ENCODE measurements at regions not wholly inside any gene's neighbourhood (a gene's known extent, or its start where the extent isn't known, plus 50 kb on each side); places are given as distances from the start of the nearest gene placed in this dataset.

DNA sequence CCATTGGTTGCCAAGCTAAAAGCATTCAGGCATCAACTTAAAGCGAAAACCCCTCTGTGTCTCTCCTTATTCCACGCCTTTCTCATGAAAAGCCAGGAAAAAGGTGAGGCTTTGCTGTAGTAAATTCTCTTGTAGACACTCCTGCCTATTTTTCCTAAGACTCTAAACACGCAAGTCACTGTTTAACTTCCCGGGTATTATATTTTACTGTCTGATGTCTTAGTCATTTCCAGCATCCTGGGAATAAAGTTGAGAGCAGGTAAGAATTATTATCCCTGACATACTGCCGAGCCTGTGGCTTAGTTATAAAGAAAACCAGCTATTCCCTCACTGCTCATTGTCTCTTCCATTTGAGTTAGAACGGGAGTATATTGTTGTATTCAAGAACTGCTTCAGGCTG is 112.4 kb upstream of the GATA6 start:
- Histone ChIP-seq H4K20me1 (ENCODE audit: control insufficient read depth, insufficient read depth) (no peaks in the 10 kb centered on the region), H3K4me2 (ENCODE audit: control insufficient read depth, insufficient read depth) (no peak overlapping the region), H3K27ac (ENCODE audit: control insufficient read depth, insufficient read depth) (no peak overlapping the region), H2AFZ (ENCODE audit: control insufficient read depth, low read depth, low read length) (no peak overlapping the region), H3K4me1 (ENCODE audit: control insufficient read depth, insufficient read depth, low read length) (no peaks in the 10 kb centered on the region), H3K79me2 (ENCODE audit: control insufficient read depth, insufficient read depth, low read length) (no peaks in the 10 kb centered on the region), H3K27me3 (replicated peaks in 1 of 2; ENCODE audit: control insufficient read depth in 2 of 2, insufficient read depth in 2 of 2, low read length in 1 of 2) (no peaks in the 10 kb centered on the region; a peak in 1 of 4 replicates), H3K36me3 (ENCODE audit: control insufficient read depth in 2 of 2, insufficient read depth in 2 of 2, low read length in 1 of 2) (no peaks in the 10 kb centered on the region), H3K9me3 (replicated peaks; ENCODE audit: control insufficient read depth, insufficient read depth, low read length) (no peaks in the 10 kb centered on the region), H3K4me3 (no peak overlapping the region), H3K9ac (ENCODE audit: control insufficient read depth, insufficient read depth, low read length) (no peak overlapping the region)
- no peak for FAIRE-seq
- BruUV-seq (replicated peaks), result no TSS peak
- WGBS (ENCODE audit: insufficient coverage, insufficient replicate concordance, low lambda C conversion rate, missing lambda C conversion rate), result 28% methylated on average over 6 of the region's 6 CpGs
- no peak for ATAC-seq
- intact Hi-C loops (cut with micrococcal nuclease; ENCODE audit: unreplicated experiment) (no loop called here), in situ Hi-C loops (cut with MboI) (no loop called here)
- TF ChIP-seq NRF1 (conservative IDR thresholded peaks at IDR 0.05; ENCODE audit: low read depth, low read length) (no peak), SUZ12 (IDR thresholded peaks at IDR 0.05; ENCODE audit: unreplicated experiment) (no peak), SMAD1 (IDR thresholded peaks at IDR 0.05; ENCODE audit: low read depth, partially characterized antibody) (no peak), SREBF1 (IDR thresholded peaks at IDR 0.05; ENCODE audit: low read length) (no peak), CBX3 (IDR thresholded peaks at IDR 0.05; ENCODE audit: borderline replicate concordance, low read depth) (no peak), BCL11A (IDR thresholded peaks at IDR 0.05; ENCODE audit: low read depth, low read length) (no peak), MTA3 (IDR thresholded peaks at IDR 0.05; ENCODE audit: borderline replicate concordance, low read length) (no peak)
- TF ChIP-seq, protein P1, sequence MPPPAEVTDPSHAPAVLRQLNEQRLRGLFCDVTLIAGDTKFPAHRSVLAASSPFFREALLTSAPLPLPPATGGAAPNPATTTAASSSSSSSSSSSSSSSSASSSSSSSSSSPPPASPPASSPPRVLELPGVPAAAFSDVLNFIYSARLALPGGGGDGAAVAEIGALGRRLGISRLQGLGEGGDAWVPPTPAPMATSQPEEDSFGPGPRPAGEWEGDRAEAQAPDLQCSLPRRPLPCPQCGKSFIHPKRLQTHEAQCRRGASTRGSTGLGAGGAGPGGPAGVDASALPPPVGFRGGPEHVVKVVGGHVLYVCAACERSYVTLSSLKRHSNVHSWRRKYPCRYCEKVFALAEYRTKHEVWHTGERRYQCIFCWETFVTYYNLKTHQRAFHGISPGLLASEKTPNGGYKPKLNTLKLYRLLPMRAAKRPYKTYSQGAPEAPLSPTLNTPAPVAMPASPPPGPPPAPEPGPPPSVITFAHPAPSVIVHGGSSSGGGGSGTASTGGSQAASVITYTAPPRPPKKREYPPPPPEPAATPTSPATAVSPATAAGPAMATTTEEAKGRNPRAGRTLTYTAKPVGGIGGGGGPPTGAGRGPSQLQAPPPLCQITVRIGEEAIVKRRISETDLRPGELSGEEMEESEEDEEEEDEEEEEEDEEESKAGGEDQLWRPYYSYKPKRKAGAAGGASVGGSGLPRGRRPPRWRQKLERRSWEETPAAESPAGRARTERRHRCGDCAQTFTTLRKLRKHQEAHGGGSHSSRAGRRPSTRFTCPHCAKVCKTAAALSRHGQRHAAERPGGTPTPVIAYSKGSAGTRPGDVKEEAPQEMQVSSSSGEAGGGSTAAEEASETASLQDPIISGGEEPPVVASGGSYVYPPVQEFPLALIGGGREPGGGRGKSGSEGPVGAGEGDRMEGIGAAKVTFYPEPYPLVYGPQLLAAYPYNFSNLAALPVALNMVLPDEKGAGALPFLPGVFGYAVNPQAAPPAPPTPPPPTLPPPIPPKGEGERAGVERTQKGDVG (CRISPR knock-in tag; IDR thresholded peaks at IDR 0.05), result no peak
- TF ChIP-seq, protein P2, sequence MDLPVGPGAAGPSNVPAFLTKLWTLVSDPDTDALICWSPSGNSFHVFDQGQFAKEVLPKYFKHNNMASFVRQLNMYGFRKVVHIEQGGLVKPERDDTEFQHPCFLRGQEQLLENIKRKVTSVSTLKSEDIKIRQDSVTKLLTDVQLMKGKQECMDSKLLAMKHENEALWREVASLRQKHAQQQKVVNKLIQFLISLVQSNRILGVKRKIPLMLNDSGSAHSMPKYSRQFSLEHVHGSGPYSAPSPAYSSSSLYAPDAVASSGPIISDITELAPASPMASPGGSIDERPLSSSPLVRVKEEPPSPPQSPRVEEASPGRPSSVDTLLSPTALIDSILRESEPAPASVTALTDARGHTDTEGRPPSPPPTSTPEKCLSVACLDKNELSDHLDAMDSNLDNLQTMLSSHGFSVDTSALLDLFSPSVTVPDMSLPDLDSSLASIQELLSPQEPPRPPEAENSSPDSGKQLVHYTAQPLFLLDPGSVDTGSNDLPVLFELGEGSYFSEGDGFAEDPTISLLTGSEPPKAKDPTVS (IDR thresholded peaks at IDR 0.05; ENCODE audit: low read depth, low read length), result no peak
- SMC1A ChIA-PET (ENCODE audit: uncharacterized antibody, unreplicated experiment), result no interaction called here
- POLR2A ChIA-PET, result no interaction called here
- DNase-seq (ENCODE audit: low read depth, low spot score), result no peak
- RAD21 ChIA-PET (ENCODE audit: unreplicated experiment), result no interaction called here
- CTCF ChIA-PET, result no interaction called here
